ENCODE measurements at regions not wholly inside any gene's neighbourhood (a gene's known extent, or its start where the extent isn't known, plus 50 kb on each side); places are given as distances from the start of the nearest gene placed in this dataset.

DNA sequence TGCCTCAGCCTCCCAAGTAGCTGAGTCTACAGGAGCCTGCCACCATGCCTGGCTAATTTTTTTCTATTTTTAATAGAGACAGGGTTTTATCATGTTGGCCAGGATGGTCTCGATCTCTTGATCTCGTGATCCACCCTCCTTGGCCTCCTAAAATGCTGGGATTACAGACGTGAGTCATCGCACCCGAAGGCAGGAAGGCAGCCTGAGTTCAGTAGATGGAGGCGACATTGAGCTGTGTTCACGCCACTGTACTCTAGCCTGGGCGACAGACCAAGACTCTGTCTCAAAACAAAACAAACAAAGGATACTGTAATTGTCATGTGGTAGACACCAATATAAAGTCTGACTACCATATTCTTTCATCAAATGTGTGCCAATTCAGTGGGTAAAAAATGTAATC, 500.9 kb upstream of the DSEL start:
- H3K4me1 ChIP-seq (ENCODE audit: control insufficient read depth, extremely low read depth, insufficient read depth, low read length) = no peaks in the 10 kb centered on the region

DNA sequence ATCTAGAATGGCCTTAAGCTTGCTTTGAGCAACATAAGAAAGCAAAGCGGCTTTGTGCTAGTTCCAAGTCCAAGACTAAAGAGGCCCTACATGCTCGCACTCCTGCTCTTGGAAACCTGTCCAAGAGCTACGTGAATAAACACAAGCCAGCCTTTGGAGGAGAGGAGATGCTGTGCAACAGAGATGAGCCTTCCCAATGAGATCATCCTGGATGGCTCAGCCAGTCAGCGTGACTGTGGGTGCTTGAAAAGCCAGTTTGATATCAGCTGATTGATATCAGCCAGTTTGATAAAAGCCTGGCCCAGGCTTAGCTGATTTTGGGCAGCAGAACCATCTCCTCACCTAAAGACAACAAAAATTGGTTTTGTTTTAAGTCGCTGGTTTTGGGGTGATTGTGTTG, 481.0 kb upstream of the DSEL start:
- Histone ChIP-seq H3K4me2 (ENCODE audit: extremely low read depth, insufficient read depth, low read length) (no peak overlapping the region), H3K36me3 (ENCODE audit: control insufficient read depth, insufficient read depth, low read length) (no peaks in the 10 kb centered on the region)
- no peak for TF ChIP-seq EZH2 (IDR thresholded peaks at IDR 0.05; ENCODE audit: low read length, missing control alignments)
- TF ChIP-seq, protein P1, sequence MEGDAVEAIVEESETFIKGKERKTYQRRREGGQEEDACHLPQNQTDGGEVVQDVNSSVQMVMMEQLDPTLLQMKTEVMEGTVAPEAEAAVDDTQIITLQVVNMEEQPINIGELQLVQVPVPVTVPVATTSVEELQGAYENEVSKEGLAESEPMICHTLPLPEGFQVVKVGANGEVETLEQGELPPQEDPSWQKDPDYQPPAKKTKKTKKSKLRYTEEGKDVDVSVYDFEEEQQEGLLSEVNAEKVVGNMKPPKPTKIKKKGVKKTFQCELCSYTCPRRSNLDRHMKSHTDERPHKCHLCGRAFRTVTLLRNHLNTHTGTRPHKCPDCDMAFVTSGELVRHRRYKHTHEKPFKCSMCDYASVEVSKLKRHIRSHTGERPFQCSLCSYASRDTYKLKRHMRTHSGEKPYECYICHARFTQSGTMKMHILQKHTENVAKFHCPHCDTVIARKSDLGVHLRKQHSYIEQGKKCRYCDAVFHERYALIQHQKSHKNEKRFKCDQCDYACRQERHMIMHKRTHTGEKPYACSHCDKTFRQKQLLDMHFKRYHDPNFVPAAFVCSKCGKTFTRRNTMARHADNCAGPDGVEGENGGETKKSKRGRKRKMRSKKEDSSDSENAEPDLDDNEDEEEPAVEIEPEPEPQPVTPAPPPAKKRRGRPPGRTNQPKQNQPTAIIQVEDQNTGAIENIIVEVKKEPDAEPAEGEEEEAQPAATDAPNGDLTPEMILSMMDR (conservative IDR thresholded peaks at IDR 0.05 in 1 of 2, IDR thresholded peaks at IDR 0.05 in 1 of 2; ENCODE audit: low read depth in 1 of 2, low read length in 2 of 2) = no peak

More for the DNA sequence above, 500.9 kb upstream of the DSEL start:
- no peaks in the 10 kb centered on the region for H3K9me3 ChIP-seq (ENCODE audit: control insufficient read depth, insufficient read depth, low read depth, low read length)
- no peak overlapping the region for H3K9ac ChIP-seq (ENCODE audit: insufficient read depth, low read length)
- H3K4me3 ChIP-seq (replicated peaks in 1 of 4; ENCODE audit: control extremely low read depth in 1 of 4, insufficient read depth in 1 of 4, low read depth in 3 of 4, low read length in 4 of 4) = no peak overlapping the region
- DNase-seq (ENCODE audit: low read depth in 2 of 2) = no peak
- H3K27ac ChIP-seq (ENCODE audit: insufficient read depth, low read length) = no peak overlapping the region
- H3K4me2 ChIP-seq (ENCODE audit: extremely low read depth, insufficient read depth, low read length) = no peak overlapping the region
- H3K36me3 ChIP-seq (ENCODE audit: control insufficient read depth, insufficient read depth, low read length) = no peaks in the 10 kb centered on the region
- H4K20me1 ChIP-seq (ENCODE audit: control insufficient read depth, extremely low read depth, insufficient read depth, low read length) = no peaks in the 10 kb centered on the region
- H3K27me3 ChIP-seq (ENCODE audit: control insufficient read depth, insufficient read depth, low read length) = no peaks in the 10 kb centered on the region
- TF ChIP-seq, protein P1 (conservative IDR thresholded peaks at IDR 0.05 in 1 of 2, IDR thresholded peaks at IDR 0.05 in 1 of 2; ENCODE audit: low read depth in 1 of 2, low read length in 2 of 2) = no peak
- TF ChIP-seq EZH2 (IDR thresholded peaks at IDR 0.05; ENCODE audit: low read length, missing control alignments) = no peak
- H2AFZ ChIP-seq (ENCODE audit: low read length) = no peak overlapping the region
- no peaks in the 10 kb centered on the region for H3K79me2 ChIP-seq (ENCODE audit: control insufficient read depth, insufficient read depth, low read length)

DNA sequence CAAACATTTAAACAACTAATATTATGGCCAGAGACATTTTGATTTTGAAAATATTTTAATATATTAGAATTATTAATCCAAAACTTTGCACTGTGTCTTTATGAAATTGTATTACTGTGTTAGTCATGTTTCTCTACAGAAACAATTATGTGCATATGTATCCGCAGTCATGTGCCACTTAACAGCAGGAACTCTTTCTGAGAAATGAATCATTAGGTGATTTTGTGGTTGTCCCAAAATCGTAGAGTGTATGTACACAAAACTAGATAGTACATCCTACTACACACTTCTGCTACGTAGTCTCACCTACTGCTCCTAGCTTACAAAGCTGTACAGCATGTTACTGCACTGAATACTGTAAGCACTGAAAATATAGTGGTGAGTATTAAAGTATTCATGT, 479.2 kb upstream of the DSEL start:
- no peaks in the 10 kb centered on the region for H3K27me3 ChIP-seq (ENCODE audit: control insufficient read depth, insufficient read depth, low read length)
- H2AFZ ChIP-seq (ENCODE audit: low read length) = peak overlapping the region; percentile 40
- H3K9me3 ChIP-seq (ENCODE audit: control insufficient read depth, insufficient read depth, low read depth, low read length) = no peaks in the 10 kb centered on the region
- H3K4me1 ChIP-seq (ENCODE audit: control insufficient read depth, extremely low read depth, insufficient read depth, low read length) = no peaks in the 10 kb centered on the region
- H3K36me3 ChIP-seq (ENCODE audit: control insufficient read depth, insufficient read depth, low read length) = no peaks in the 10 kb centered on the region
- DNase-seq (ENCODE audit: low read depth in 2 of 2) = no peak
- H4K20me1 ChIP-seq (ENCODE audit: control insufficient read depth, extremely low read depth, insufficient read depth, low read length) = no peaks in the 10 kb centered on the region
- no peak overlapping the region for H3K9ac ChIP-seq (ENCODE audit: insufficient read depth, low read length)
- no peak overlapping the region for H3K4me2 ChIP-seq (ENCODE audit: extremely low read depth, insufficient read depth, low read length)
- no peaks in the 10 kb centered on the region for H3K79me2 ChIP-seq (ENCODE audit: control insufficient read depth, insufficient read depth, low read length)
- no peak for TF ChIP-seq EZH2 (IDR thresholded peaks at IDR 0.05; ENCODE audit: low read length, missing control alignments)
- TF ChIP-seq, protein P1 (conservative IDR thresholded peaks at IDR 0.05 in 1 of 2, IDR thresholded peaks at IDR 0.05 in 1 of 2; ENCODE audit: low read depth in 1 of 2, low read length in 2 of 2) = no peak
- H3K27ac ChIP-seq (ENCODE audit: insufficient read depth, low read length) = no peak overlapping the region
- no peak overlapping the region for H3K4me3 ChIP-seq (replicated peaks in 1 of 4; ENCODE audit: control extremely low read depth in 1 of 4, insufficient read depth in 1 of 4, low read depth in 3 of 4, low read length in 4 of 4)

More for the DNA sequence above, 481.0 kb upstream of the DSEL start:
- H3K79me2 ChIP-seq (ENCODE audit: control insufficient read depth, insufficient read depth, low read length) = no peaks in the 10 kb centered on the region
- H3K27me3 ChIP-seq (ENCODE audit: control insufficient read depth, insufficient read depth, low read length) = no peaks in the 10 kb centered on the region
- H3K4me1 ChIP-seq (ENCODE audit: control insufficient read depth, extremely low read depth, insufficient read depth, low read length) = no peaks in the 10 kb centered on the region
- no peak overlapping the region for H3K27ac ChIP-seq (ENCODE audit: insufficient read depth, low read length)
- no peak for DNase-seq (ENCODE audit: low read depth in 2 of 2)
- H3K9ac ChIP-seq (ENCODE audit: insufficient read depth, low read length) = no peak overlapping the region
- H2AFZ ChIP-seq (ENCODE audit: low read length) = no peak overlapping the region
- no peak overlapping the region for H3K4me3 ChIP-seq (replicated peaks in 1 of 4; ENCODE audit: control extremely low read depth in 1 of 4, insufficient read depth in 1 of 4, low read depth in 3 of 4, low read length in 4 of 4)
- no peaks in the 10 kb centered on the region for H4K20me1 ChIP-seq (ENCODE audit: control insufficient read depth, extremely low read depth, insufficient read depth, low read length)
- H3K9me3 ChIP-seq (ENCODE audit: control insufficient read depth, insufficient read depth, low read depth, low read length) = no peaks in the 10 kb centered on the region
